SW480 (cell line): ENCODE measurements at regions not wholly inside any gene's neighbourhood (a gene's known extent, or its start where the extent isn't known, plus 50 kb on each side); places are given as distances from the start of the nearest gene placed in this dataset.

Experiments
- DNase-seq: peaks from one replicate; pipeline ENCODE4 v3.0.0-alpha.2; 2016; ENCODE audit warnings: low spot score

- DNase-seq: no peak
These were observed 59.1 kb upstream of the ALDH1A1 start for GRCh38 chr9:73011956-73012355.

- DNase-seq: no peak
These were observed 58.4 kb upstream of the ALDH1A1 start for GRCh38 chr9:73011181-73011750.

GRCh38 chr9:73009649-73010288 is 56.9 kb upstream of the ALDH1A1 start:
- DNase-seq: no peak

- no peak for DNase-seq
These were observed 55.3 kb upstream of the ALDH1A1 start for GRCh38 chr9:73007966-73008672.

GRCh38 chr9:73006986-73007385 is 54.1 kb upstream of the ALDH1A1 start:
- no peak for DNase-seq
